HCT116 (cell line): ENCODE measurements at regions not wholly inside any gene's neighbourhood (a gene's known extent, or its start where the extent isn't known, plus 50 kb on each side); places are given as distances from the start of the nearest gene placed in this dataset.
"Not testable (repeated sequence)": the region's sequence is repeated elsewhere in the genome, so short reads cannot be mapped to it uniquely, and the experiment has no call there.

Source experiments
- ATAC-seq: fragments of 200-7000 bp; cut with Tn5 transposase; 2 replicates; pipeline ENCODE4 v1.9.1; 2020; ENCODE audit warnings: mild to moderate bottlenecking, moderate library complexity
- BruUV-seq: library from RNA; stranded (reverse); fragments of 400-500 nt; replicated peaks from 2 replicates; lab custom pipeline; 2021; lab: Mats Ljungman, UMichigan
- CTCF ChIA-PET: fragments of 300-600 bp; sonication (Branson Sonifier 250); formaldehyde crosslinking; loops from one replicate; lab custom pipeline; 2021; ENCODE audit warnings: antibody characterized with exemption; lab: Charles Lee
- POLR2A ChIA-PET: fragments of 300-600, 350-600 bp; sonication (Branson Sonifier 250); formaldehyde crosslinking; loops from one replicate; lab custom pipeline; 2021; ENCODE audit warnings: antibody characterized with exemption; lab: Charles Lee
- RAD21 ChIA-PET, 2 experiments: fragments of 300-600 bp; sonication (Branson Sonifier 250); formaldehyde crosslinking; loops; one replicate each; lab custom pipeline; 2023; ENCODE audit warnings: low total read pairs in 2 of 2; ENCODE audit not compliant: uncharacterized antibody in 2 of 2, unreplicated experiment in 2 of 2, low non-redundant PET in 1 of 2; lab: Charles Lee
- DNase-seq: peaks from one replicate; pipeline ENCODE4 v3.0.0-alpha.2; 2010; ENCODE audit warnings: low read depth, low spot score
- H2AFZ ChIP-seq: fragments of 200-600 bp; shearing (Covaris generic), sonication (generic); 2 replicates; pipeline ENCODE4 v1.6.1; 2017; ENCODE audit warnings: low read depth, mixed run types, mixed read lengths, antibody characterized with exemption, low read length; ENCODE audit not compliant: poor library complexity, severe bottlenecking
- H3K27ac ChIP-seq: 2 replicates; pipeline ENCODE4 v1.5.1; 2012; ENCODE audit warnings: low read depth, low read length
- H3K27me3 ChIP-seq: fragments of 200-600 bp; sonication (generic); 2 replicates; pipeline ENCODE4 v1.6.1; 2016; ENCODE audit warnings: mixed run types, low read length, mixed read lengths; ENCODE audit not compliant: insufficient read depth
- H3K36me3 ChIP-seq, 2 experiments: fragments of 200-500 bp in 1 of 2; fragments of 200-600 bp in 1 of 2; sonication (Bioruptor generic) in 1 of 2; sonication (generic) in 1 of 2; 2 replicates each; pipeline versions ENCODE4 v1.5.1 to v1.6.1; 2014 to 2016; ENCODE audit warnings: low read length in 2 of 2, inconsistent platforms in 1 of 2, mixed read lengths in 1 of 2, mixed run types in 1 of 2; ENCODE audit not compliant: insufficient read depth in 2 of 2, control insufficient read depth in 1 of 2
- H3K4me1 ChIP-seq, 2 experiments: fragments of 200-600 bp in 1 of 2; sonication (generic) in 1 of 2; 2 replicates each; pipeline versions ENCODE4 v1.5.1 to v1.6.1; 2012 to 2017; ENCODE audit warnings: low read length in 2 of 2, inconsistent platforms in 1 of 2, mild to moderate bottlenecking in 1 of 2, mixed read lengths in 1 of 2, mixed run types in 1 of 2, moderate library complexity in 1 of 2; ENCODE audit not compliant: insufficient read depth in 2 of 2, control insufficient read depth in 1 of 2
- H3K4me2 ChIP-seq: fragments of 200-600 bp; sonication (generic); 2 replicates; pipeline ENCODE4 v1.6.1; 2017; ENCODE audit warnings: mixed run types, low read length, mixed read lengths
- H3K4me3 ChIP-seq, 2 experiments: fragments of 200-600 bp in 1 of 2; sonication (generic) in 1 of 2; replicated peaks in 1 of 2; 2 replicates each; pipeline ENCODE4 v1.5.1; 2011 to 2016; ENCODE audit warnings: low read length in 2 of 2, control low read depth in 1 of 2, low read depth in 1 of 2, mild to moderate bottlenecking in 1 of 2, mixed read lengths in 1 of 2, mixed run types in 1 of 2
- H3K79me2 ChIP-seq: fragments of 200-600 bp; sonication (generic); 2 replicates; pipeline ENCODE4 v1.6.1; 2017; ENCODE audit warnings: mild to moderate bottlenecking, mixed run types, low read length, moderate library complexity, mixed read lengths; ENCODE audit not compliant: insufficient read depth
- H3K9ac ChIP-seq: fragments of 200-600 bp; sonication (generic); 2 replicates; pipeline ENCODE4 v1.6.1; 2016; ENCODE audit warnings: low read length, mixed read lengths
- H3K9me2 ChIP-seq: fragments of 200-600 bp; sonication (generic), shearing (Covaris generic); 2 replicates; pipeline ENCODE4 v1.6.1; 2017; ENCODE audit warnings: mixed run types, mild to moderate bottlenecking, moderate library complexity; ENCODE audit not compliant: insufficient read depth
- H3K9me3 ChIP-seq, 2 experiments: fragments of 200-500 bp in 1 of 2; fragments of 200-600 bp in 1 of 2; sonication (Bioruptor generic) in 1 of 2; sonication (generic) in 1 of 2; 2 replicates each; pipeline ENCODE4 v1.6.1; 2014 to 2017; ENCODE audit warnings: low read length in 2 of 2, mixed read lengths in 2 of 2, inconsistent platforms in 1 of 2, low read depth in 1 of 2, mild to moderate bottlenecking in 1 of 2, mixed run types in 1 of 2, moderate library complexity in 1 of 2; ENCODE audit not compliant: control insufficient read depth in 1 of 2, insufficient read depth in 1 of 2
- H4K20me1 ChIP-seq: fragments of 200-600 bp; sonication (generic), shearing (Covaris generic); 2 replicates; pipeline ENCODE4 v1.6.1; 2017; ENCODE audit warnings: mixed run types, mild to moderate bottlenecking, moderate library complexity; ENCODE audit not compliant: insufficient read depth
- RAD21 ChIP-seq: IDR thresholded peaks from 2 replicates; pipeline ENCODE4 v1.6.1; 2012; ENCODE audit warnings: low read depth, mild to moderate bottlenecking
- ZNF274 ChIP-seq: fragments of 200-500 bp; sonication (Bioruptor generic); IDR thresholded peaks from 2 replicates; pipeline ENCODE4 v1.6.1; 2014; ENCODE audit warnings: mild to moderate bottlenecking, low read depth, low read length, inconsistent platforms
- intact Hi-C: fragments of 100-400 bp; cut with micrococcal nuclease; formaldehyde crosslinking; loops from 2 replicates; pipeline ENCODE4 v1.10.0; 2022
- TF ChIP-seq, protein P1 (sequence below): IDR thresholded peaks from 2 replicates; pipeline ENCODE4 v1.6.1; 2012
- TF ChIP-seq, protein P2 (sequence below): IDR thresholded peaks from 2 replicates; pipeline ENCODE4 v1.6.1; 2012
- TF ChIP-seq, protein P3 (sequence below), 3 experiments: fragments of 200-600 bp in 1 of 3; sonication (generic) in 1 of 3; IDR thresholded peaks in 2 of 3; conservative IDR thresholded peaks in 1 of 3; 2 replicates each; pipeline ENCODE4 v1.5.1; 2012 to 2017; ENCODE audit warnings: low read depth in 2 of 3, low read length in 2 of 3, antibody characterized with exemption in 1 of 3, borderline replicate concordance in 1 of 3, control low read depth in 1 of 3, mild to moderate bottlenecking in 1 of 3, mixed read lengths in 1 of 3, mixed run types in 1 of 3, moderate library complexity in 1 of 3; ENCODE audit not compliant: insufficient read depth in 1 of 3

DNA sequence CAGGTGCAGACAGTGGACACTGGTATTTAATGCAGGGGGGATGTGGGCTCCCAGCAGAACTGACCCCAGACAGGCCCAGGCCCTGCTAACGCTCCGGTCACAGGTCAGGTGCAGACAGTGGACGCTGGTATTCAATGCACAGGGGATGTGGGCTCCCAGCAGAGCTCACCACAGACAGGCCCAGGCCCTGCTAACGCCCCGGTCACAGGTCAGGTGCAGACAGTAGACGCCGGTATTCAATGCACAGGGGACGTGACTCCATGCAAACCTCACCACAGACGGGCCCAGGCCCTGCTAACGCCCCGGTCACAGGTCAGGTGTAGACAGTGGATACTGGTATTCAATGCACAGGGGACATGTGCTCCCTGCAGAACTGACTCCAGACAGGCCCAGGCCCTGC lies 98.0 kb downstream of the SHOX start:
- H3K36me3 ChIP-seq, H3K9me3 ChIP-seq, H3K9me2 ChIP-seq, H3K27me3 ChIP-seq, H3K9ac ChIP-seq, CTCF ChIA-PET, BruUV-seq, DNase-seq, intact Hi-C loops, H4K20me1 ChIP-seq, H3K27ac ChIP-seq, POLR2A ChIA-PET, H3K4me2 ChIP-seq, H3K79me2 ChIP-seq, ATAC-seq, RAD21 ChIA-PET, H2AFZ ChIP-seq, H3K4me3 ChIP-seq, H3K4me1 ChIP-seq: not testable (repeated sequence)

DNA sequence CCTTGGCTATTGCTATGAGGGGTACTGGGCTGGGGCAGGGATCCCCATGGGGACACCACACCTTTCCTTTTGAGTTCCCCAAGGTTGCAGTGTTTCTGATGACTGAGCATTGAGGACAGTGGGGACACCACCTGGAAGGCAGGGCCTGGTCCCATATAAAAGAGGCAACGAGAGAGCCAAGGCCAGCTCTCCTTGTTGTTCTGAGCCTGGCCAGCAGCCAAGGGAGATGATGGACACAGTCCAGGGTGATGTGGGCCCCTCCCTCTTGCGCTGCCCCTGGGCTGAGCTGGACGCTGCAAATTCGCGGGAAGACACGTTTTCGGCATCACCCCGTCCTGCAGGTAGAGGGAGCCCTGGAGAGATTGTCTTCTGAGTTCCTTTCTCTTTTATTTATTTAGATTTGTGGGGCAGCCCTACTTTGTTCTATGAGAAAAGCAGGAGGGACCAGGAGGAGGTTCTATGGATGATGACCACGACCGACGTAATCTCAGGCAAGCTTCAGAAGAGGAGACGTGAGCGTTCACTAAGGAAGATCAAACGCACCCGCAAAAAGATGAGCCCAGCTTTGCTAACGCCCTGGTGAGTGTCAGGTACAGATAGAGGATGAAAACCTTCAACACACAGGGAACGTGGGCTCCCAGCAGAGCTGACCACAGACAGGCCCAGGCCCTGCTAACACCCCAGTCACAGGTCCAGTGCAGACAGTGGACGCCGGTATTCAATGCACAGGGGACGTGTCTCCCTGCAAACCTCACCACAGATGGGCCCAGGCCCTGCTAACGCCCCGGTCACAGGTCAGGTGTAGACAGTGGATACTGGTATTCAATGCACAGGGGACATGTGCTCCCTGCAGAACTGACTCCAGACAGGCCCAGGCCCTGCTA lies 97.4 kb downstream of the SHOX start:
- no peak overlapping the region for H3K9ac ChIP-seq
- ChIA-PET RAD21 (no interaction called here), CTCF (no interaction called here), POLR2A (no interaction called here)
- no peak overlapping the region for H2AFZ ChIP-seq
- TF ChIP-seq, protein P1, sequence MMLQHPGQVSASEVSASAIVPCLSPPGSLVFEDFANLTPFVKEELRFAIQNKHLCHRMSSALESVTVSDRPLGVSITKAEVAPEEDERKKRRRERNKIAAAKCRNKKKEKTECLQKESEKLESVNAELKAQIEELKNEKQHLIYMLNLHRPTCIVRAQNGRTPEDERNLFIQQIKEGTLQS = no peak
- TF ChIP-seq, protein P2, sequence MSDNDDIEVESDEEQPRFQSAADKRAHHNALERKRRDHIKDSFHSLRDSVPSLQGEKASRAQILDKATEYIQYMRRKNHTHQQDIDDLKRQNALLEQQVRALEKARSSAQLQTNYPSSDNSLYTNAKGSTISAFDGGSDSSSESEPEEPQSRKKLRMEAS = no peak
- TF ChIP-seq ZNF274 (no peak), RAD21 (peak; percentile 54; the same call in 1 of the 2 replicates)
- TF ChIP-seq, protein P3, sequence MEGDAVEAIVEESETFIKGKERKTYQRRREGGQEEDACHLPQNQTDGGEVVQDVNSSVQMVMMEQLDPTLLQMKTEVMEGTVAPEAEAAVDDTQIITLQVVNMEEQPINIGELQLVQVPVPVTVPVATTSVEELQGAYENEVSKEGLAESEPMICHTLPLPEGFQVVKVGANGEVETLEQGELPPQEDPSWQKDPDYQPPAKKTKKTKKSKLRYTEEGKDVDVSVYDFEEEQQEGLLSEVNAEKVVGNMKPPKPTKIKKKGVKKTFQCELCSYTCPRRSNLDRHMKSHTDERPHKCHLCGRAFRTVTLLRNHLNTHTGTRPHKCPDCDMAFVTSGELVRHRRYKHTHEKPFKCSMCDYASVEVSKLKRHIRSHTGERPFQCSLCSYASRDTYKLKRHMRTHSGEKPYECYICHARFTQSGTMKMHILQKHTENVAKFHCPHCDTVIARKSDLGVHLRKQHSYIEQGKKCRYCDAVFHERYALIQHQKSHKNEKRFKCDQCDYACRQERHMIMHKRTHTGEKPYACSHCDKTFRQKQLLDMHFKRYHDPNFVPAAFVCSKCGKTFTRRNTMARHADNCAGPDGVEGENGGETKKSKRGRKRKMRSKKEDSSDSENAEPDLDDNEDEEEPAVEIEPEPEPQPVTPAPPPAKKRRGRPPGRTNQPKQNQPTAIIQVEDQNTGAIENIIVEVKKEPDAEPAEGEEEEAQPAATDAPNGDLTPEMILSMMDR (IDR thresholded peaks at IDR 0.05 in 2 of 3, conservative IDR thresholded peaks at IDR 0.05 in 1 of 3; ENCODE audit: borderline replicate concordance in 1 of 3, insufficient read depth in 1 of 3, low read depth in 2 of 3, low read length in 2 of 3) = peak; percentile 27 to 66 (median 58); a peak in 5 of 6 replicates
- ATAC-seq = peak; percentile 98
- no peak overlapping the region for H3K27ac ChIP-seq
- H3K9me2 ChIP-seq = no peaks in the 10 kb centered on the region
- peak; percentile 28 for DNase-seq
- no peaks in the 10 kb centered on the region for H3K36me3 ChIP-seq
- BruUV-seq = no TSS peak
- no peaks in the 10 kb centered on the region for H3K9me3 ChIP-seq
- H3K79me2 ChIP-seq = no peaks in the 10 kb centered on the region
- no peaks in the 10 kb centered on the region for H4K20me1 ChIP-seq
- intact Hi-C loops = no loop called here
- H3K4me3 ChIP-seq = no peak overlapping the region
- peak overlapping the region; percentile 17; the same call in 1 of the 2 replicates for H3K4me2 ChIP-seq
- H3K27me3 ChIP-seq = no peaks in the 10 kb centered on the region
- H3K4me1 ChIP-seq = no peaks in the 10 kb centered on the region
